CD14-positive monocyte (primary cell): ENCODE measurements at regions not wholly inside any gene's neighbourhood (a gene's known extent, or its start where the extent isn't known, plus 50 kb on each side); places are given as distances from the start of the nearest gene placed in this dataset.

Experiments
- DNase-seq, 3 donors: peaks; one replicate each; pipeline ENCODE4 v3.0.0-alpha.2; 2011 to 2022
- H2AFZ ChIP-seq: 2 replicates; pipeline ENCODE4 v1.6.0; 2012; ENCODE audit warnings: mild to moderate bottlenecking, low read depth, low read length, inconsistent platforms; ENCODE audit not compliant: insufficient read depth, poor library complexity, severe bottlenecking
- H3K27ac ChIP-seq, 2 donors: 1 replicate in 1 of 2; 2 replicates in 1 of 2; pipeline ENCODE4 v1.5.1; 2012 to 2013; ENCODE audit warnings: low read length in 2 of 2, control low read depth in 1 of 2, inconsistent platforms in 1 of 2, low read depth in 1 of 2, mild to moderate bottlenecking in 1 of 2
- H3K27me3 ChIP-seq, 2 donors: one replicate each; pipeline versions ENCODE4 v1.6.0 to v1.6.1; 2011 to 2013; ENCODE audit warnings: low read length in 2 of 2; ENCODE audit not compliant: control insufficient read depth in 2 of 2, insufficient read depth in 2 of 2
- H3K36me3 ChIP-seq, 2 donors: replicated peaks in 1 of 2; 1 replicate in 1 of 2; 2 replicates in 1 of 2; pipeline versions ENCODE4 v1.5.1 to v1.6.1; 2012 to 2013; ENCODE audit warnings: low read length in 2 of 2, control low read depth in 1 of 2, inconsistent platforms in 1 of 2, mild to moderate bottlenecking in 1 of 2; ENCODE audit not compliant: insufficient read depth in 2 of 2, control insufficient read depth in 1 of 2
- H3K4me1 ChIP-seq, 2 donors: 1 replicate in 1 of 2; 2 replicates in 1 of 2; pipeline versions ENCODE4 v1.5.1 to v1.6.1; 2012 to 2013; ENCODE audit warnings: low read length in 2 of 2, control low read depth in 1 of 2, inconsistent platforms in 1 of 2, mild to moderate bottlenecking in 1 of 2, moderate library complexity in 1 of 2; ENCODE audit not compliant: insufficient read depth in 2 of 2, control insufficient read depth in 1 of 2
- H3K4me2 ChIP-seq: replicated peaks from 2 replicates; pipeline ENCODE3; 2012; ENCODE audit warnings: low read length, moderate library complexity, mild to moderate bottlenecking; ENCODE audit not compliant: poor library complexity, severe bottlenecking; ENCODE audit errors: extremely low read depth
- H3K4me3 ChIP-seq, 3 experiments: fragments of 200-600 bp in 1 of 3; sonication (generic) in 1 of 3; replicated peaks in 1 of 3; 1 replicate in 2 of 3; 2 replicates in 1 of 3; pipeline ENCODE4 v1.5.1; 2011 to 2013; ENCODE audit warnings: low read length in 3 of 3, mild to moderate bottlenecking in 3 of 3, control low read depth in 2 of 3, low read depth in 2 of 3, inconsistent platforms in 1 of 3, moderate library complexity in 1 of 3
- H3K79me2 ChIP-seq: 2 replicates; pipeline ENCODE4 v1.6.0; 2012; ENCODE audit warnings: mild to moderate bottlenecking, control low read depth, inconsistent platforms, low read length, moderate library complexity; ENCODE audit not compliant: insufficient read depth
- H3K9ac ChIP-seq: 2 replicates; pipeline ENCODE4 v1.6.0; 2017; ENCODE audit warnings: low read length, mild to moderate bottlenecking; ENCODE audit not compliant: insufficient read depth, poor library complexity, severe bottlenecking
- H3K9me3 ChIP-seq, 2 donors: replicated peaks in 1 of 2; 1 replicate in 1 of 2; 2 replicates in 1 of 2; pipeline versions ENCODE4 v1.5.1 to v1.6.1; 2012 to 2013; ENCODE audit warnings: low read length in 2 of 2, control low read depth in 1 of 2; ENCODE audit not compliant: control insufficient read depth in 1 of 2, insufficient read depth in 1 of 2
- H4K20me1 ChIP-seq: 2 replicates; pipeline ENCODE4 v1.6.0; 2012; ENCODE audit warnings: mild to moderate bottlenecking, low read length, control low read depth, moderate library complexity; ENCODE audit not compliant: insufficient read depth
- H3K27ac Mint-ChIP-seq, 7 donors: one replicate each; pipeline ENCODE4 v1.8.0; 2020; ENCODE audit warnings: mild to moderate bottlenecking in 7 of 7, mixed read lengths in 7 of 7, moderate library complexity in 6 of 7, inconsistent platforms in 2 of 7
- H3K27me3 Mint-ChIP-seq, 3 donors: one replicate each; pipeline ENCODE4 v1.8.0; 2021 to 2022; ENCODE audit warnings: low read depth in 3 of 3, mild to moderate bottlenecking in 3 of 3, mixed read lengths in 3 of 3, moderate library complexity in 3 of 3, inconsistent platforms in 1 of 3
- H3K36me3 Mint-ChIP-seq, 2 donors: one replicate each; pipeline ENCODE4 v1.8.0; 2020; ENCODE audit warnings: mixed read lengths in 2 of 2, inconsistent platforms in 1 of 2, mild to moderate bottlenecking in 1 of 2
- H3K4me1 Mint-ChIP-seq: one replicate; pipeline ENCODE4 v1.8.0; 2020; ENCODE audit warnings: mild to moderate bottlenecking, mixed read lengths
- H3K4me3 Mint-ChIP-seq, 2 donors: one replicate each; pipeline ENCODE4 v1.8.0; 2020; ENCODE audit warnings: mild to moderate bottlenecking in 2 of 2, mixed read lengths in 2 of 2, moderate library complexity in 1 of 2
- H3K9me3 Mint-ChIP-seq, 7 donors: one replicate each; pipeline ENCODE4 v1.8.0; 2020 to 2022; ENCODE audit warnings: mixed read lengths in 7 of 7, mild to moderate bottlenecking in 6 of 7, moderate library complexity in 6 of 7, inconsistent platforms in 2 of 7
- CTCF ChIP-seq: fragments of 200-600 bp; IDR thresholded peaks from one replicate; pipeline ENCODE4 v1.8.0; 2022; ENCODE audit warnings: antibody characterized with exemption, mild to moderate bottlenecking
- WGBS: methylation state at CpG from one replicate; pipeline ENCODE4 v1.1.5; 2013; ENCODE audit warnings: missing lambda C conversion rate; ENCODE audit not compliant: insufficient coverage; 5-methylcytosine and 5-hydroxymethylcytosine counted together
- intact Hi-C, 2 donors: fragments of 100-400 bp; cut with micrococcal nuclease; formaldehyde crosslinking; loops; one replicate each; pipeline versions ENCODE4 v1.15.0 to v1.15.1; 2023

GRCh38 chr20:40767615-40767924 lies 78.5 kb upstream of the MAFB start:
- no peak overlapping the region for H2AFZ ChIP-seq
- WGBS = 75% methylated on average over 3 of the region's 3 CpGs
- Mint-ChIP-seq H3K4me1 (peaks cover 72% of the 10 kb centered on the region), H3K9me3 (no peaks in the 10 kb centered on the region), H3K36me3 (no peaks in the 10 kb centered on the region), H3K27ac (peak overlapping the region in 3 of 7 donors; percentile 1 to 62 (median 30)), H3K27me3 (peaks cover 0 to 4% (median 2%) of the 10 kb centered on the region in 3 donors), H3K4me3 (no peak overlapping the region)
- intact Hi-C loops = loop anchor here in 1 of 2 donors (2.0 kb wide), 1 partner anchor 15 kb away; no protein-coding TSS in a partner anchor
- no peaks in the 10 kb centered on the region for H3K79me2 ChIP-seq
- H3K4me2 ChIP-seq = no peak overlapping the region
- H3K4me1 ChIP-seq = peaks cover 65 to 71% of the 10 kb centered on the region in 2 donors
- H3K9ac ChIP-seq = no peak overlapping the region
- no peaks in the 10 kb centered on the region for H3K27me3 ChIP-seq
- DNase-seq = no peak
- H3K9me3 ChIP-seq = no peaks in the 10 kb centered on the region
- H3K4me3 ChIP-seq = no peak overlapping the region
- TF ChIP-seq CTCF = no peak
- no peak overlapping the region for H3K27ac ChIP-seq
- H3K36me3 ChIP-seq = no peaks in the 10 kb centered on the region
- no peaks in the 10 kb centered on the region for H4K20me1 ChIP-seq

DNA sequence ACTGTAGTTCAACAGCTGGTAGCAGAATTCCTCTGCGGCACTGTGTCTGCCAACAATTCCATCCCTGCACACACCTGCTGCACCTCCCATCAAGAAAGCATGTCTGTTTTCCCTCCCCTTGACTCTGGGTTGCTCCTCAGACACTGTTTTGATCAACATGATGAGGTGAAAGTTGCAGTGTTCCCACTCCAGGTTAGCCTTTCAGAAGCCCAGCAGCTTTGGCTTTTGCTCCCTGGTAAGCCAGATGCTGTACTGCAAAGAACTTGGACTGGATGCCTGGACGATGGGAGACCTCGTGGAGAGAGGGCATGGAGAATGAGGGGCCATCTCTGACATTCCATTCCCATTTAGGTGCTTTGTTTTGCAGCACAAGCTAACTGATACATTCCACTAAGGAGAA lies 79.1 kb upstream of the MAFB start:
- H3K4me3 ChIP-seq = no peak overlapping the region
- Mint-ChIP-seq H3K36me3 (no peaks in the 10 kb centered on the region), H3K4me1 (peaks cover 73% of the 10 kb centered on the region), H3K9me3 (no peaks in the 10 kb centered on the region), H3K4me3 (no peak overlapping the region), H3K27me3 (peaks cover 0 to 4% (median 2%) of the 10 kb centered on the region in 3 donors), H3K27ac (peak overlapping the region in 1 of 7 donors; percentile 62)
- no peak overlapping the region for H3K27ac ChIP-seq
- H3K79me2 ChIP-seq = no peaks in the 10 kb centered on the region
- H4K20me1 ChIP-seq = no peaks in the 10 kb centered on the region
- WGBS = no CpG with 5 or more reads among the region's 3 CpGs
- no peak for TF ChIP-seq CTCF
- H3K9ac ChIP-seq = no peak overlapping the region
- no peaks in the 10 kb centered on the region for H3K9me3 ChIP-seq
- intact Hi-C loops = no loop called here
- H3K4me1 ChIP-seq = peaks cover 68 to 72% of the 10 kb centered on the region in 2 donors
- H3K36me3 ChIP-seq = no peaks in the 10 kb centered on the region
- H2AFZ ChIP-seq = no peak overlapping the region
- H3K4me2 ChIP-seq = no peak overlapping the region
- no peak for DNase-seq
- no peaks in the 10 kb centered on the region for H3K27me3 ChIP-seq
